A673 (cell line): ENCODE measurements at regions not wholly inside any gene's neighbourhood (a gene's known extent, or its start where the extent isn't known, plus 50 kb on each side); places are given as distances from the start of the nearest gene placed in this dataset.
"Not testable (repeated sequence)": the region's sequence is repeated elsewhere in the genome, so short reads cannot be mapped to it uniquely, and the experiment has no call there.

Source experiments
- EZH2 ChIP-seq: fragments of 200-600 bp; sonication (generic); IDR thresholded peaks from 2 replicates; pipeline ENCODE4 v1.6.1; 2017; ENCODE audit warnings: borderline replicate concordance, low read depth, mild to moderate bottlenecking, mixed read lengths, antibody characterized with exemption, low read length; ENCODE audit not compliant: poor library complexity, severe bottlenecking
- TF ChIP-seq, protein P1 (sequence below): fragments of 300-800, 200-600 bp; sonication (generic); conservative IDR thresholded peaks from 2 replicates; pipeline ENCODE4 v1.5.1; 2017; ENCODE audit warnings: low read depth, mild to moderate bottlenecking, antibody characterized with exemption, low read length, moderate library complexity, mixed read lengths

DNA sequence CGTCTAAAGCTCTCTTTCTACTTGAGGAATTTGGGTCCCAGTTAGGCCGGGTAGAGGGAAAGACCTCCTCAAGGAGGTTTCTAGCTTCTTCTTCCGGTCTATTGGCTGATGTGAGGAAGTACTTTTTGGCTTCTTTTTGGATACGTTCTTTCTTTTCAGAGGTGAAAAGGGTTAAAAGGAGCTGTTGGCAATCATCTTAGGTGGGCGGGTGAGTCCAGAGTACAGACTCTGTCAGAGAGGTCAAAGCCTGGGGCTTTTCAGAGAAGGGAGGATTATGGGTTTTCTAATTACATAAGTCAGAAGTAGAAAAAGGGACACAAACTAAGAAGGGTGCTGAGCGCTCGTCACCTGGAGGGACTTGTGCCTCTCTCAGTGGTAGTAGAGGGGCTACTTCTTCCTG, 117.7 kb downstream of the UNC93B1 start:
- TF ChIP-seq, protein P1, sequence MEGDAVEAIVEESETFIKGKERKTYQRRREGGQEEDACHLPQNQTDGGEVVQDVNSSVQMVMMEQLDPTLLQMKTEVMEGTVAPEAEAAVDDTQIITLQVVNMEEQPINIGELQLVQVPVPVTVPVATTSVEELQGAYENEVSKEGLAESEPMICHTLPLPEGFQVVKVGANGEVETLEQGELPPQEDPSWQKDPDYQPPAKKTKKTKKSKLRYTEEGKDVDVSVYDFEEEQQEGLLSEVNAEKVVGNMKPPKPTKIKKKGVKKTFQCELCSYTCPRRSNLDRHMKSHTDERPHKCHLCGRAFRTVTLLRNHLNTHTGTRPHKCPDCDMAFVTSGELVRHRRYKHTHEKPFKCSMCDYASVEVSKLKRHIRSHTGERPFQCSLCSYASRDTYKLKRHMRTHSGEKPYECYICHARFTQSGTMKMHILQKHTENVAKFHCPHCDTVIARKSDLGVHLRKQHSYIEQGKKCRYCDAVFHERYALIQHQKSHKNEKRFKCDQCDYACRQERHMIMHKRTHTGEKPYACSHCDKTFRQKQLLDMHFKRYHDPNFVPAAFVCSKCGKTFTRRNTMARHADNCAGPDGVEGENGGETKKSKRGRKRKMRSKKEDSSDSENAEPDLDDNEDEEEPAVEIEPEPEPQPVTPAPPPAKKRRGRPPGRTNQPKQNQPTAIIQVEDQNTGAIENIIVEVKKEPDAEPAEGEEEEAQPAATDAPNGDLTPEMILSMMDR = not testable (repeated sequence)
- TF ChIP-seq EZH2 = not testable (repeated sequence)
